Inflammatory macrophage (primary cell): ENCODE measurements at regions not wholly inside any gene's neighbourhood (a gene's known extent, or its start where the extent isn't known, plus 50 kb on each side); places are given as distances from the start of the nearest gene placed in this dataset.

Experiments used
- DNase-seq, 2 donors: peaks; one replicate each; pipeline ENCODE4 v3.0.0-alpha.2; 2020 to 2022

DNA sequence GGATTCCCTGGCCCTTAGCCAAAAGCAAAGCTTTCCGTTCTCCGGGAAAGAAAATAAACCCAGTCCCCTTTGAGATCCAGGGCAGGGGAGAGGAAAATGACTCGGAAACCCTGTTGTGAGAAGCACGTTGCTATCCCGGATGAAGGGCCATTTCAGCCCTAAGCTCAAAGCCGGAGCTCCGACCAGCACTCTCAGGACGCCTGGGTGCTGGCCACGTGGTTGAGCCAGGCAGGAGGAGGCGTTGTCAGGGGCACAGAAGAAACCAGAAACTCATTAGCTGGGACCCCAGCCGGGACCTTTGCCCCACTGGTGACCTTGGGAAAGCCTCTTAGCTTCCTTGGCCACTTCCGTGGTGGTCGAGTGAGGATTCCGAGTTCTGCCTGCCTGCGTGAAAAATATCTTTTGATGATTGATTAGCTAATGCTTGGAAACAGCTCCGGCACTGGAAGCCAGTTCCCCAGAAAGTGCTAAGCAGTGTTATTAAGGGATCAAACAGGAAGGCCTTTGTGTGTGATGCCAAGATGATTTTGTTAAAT lies 57.6 kb upstream of the FZD10 start:
- DNase-seq = no peak

DNA sequence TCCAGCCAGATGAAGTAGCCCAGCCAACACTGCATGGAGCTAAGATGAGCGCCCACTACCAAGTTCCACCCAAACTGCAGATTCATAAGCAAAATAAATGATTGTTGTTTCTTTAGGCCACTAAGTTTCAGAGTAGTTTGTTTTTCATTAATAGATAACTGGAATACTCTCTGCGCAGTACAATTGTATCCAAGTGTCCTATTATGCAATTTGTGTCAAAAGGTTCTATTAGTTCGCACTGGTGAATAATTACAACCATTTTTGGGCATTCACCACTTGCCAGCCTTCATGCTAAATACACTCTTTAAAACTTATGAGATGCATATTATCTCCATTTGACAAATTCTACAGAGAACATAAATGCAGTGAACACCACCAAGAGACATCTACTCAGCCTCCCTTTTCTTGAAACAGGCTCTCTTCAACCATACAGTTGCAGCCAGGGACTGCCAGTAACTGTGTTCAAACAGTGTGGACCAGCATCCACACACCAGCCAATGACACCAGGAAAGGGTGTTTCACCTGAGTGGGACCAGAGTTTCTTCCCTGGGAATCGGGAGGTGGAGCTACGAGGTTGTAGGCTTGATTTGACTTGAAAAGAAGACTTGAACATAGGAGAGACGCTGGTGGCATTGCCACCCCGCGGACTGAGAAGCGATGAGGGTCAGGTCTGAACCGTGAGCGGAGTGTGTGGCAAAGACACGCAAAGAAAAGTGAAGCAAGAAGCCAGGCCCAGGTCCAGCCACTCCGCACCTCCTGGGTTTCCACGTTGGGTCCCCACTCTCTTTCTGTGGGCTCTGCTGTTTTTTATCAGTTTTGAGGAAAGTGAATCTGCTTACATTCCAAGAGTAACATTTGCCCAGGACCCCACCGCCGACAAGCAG lies 53.0 kb upstream of the FZD10 start:
- DNase-seq = no peak

DNA sequence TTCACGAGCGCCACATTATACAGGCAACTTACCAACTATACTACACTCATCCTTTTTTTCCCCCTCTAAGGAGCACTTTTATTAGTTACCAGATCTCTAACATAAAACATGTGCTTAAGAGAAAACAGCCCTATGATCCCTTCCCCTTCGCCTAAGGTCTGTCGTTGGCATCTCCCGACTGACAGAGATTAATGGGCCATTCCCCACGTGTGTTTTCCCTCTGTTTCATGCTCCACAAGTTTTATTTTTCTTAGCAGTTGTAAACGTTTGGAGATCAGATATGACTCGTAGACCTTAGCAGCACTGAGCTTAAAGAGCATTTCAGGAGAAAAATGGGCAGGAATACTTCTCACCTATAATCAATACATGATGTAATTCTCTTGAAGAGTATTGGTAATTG lies 51.4 kb upstream of the FZD10 start:
- DNase-seq = no peak

DNA sequence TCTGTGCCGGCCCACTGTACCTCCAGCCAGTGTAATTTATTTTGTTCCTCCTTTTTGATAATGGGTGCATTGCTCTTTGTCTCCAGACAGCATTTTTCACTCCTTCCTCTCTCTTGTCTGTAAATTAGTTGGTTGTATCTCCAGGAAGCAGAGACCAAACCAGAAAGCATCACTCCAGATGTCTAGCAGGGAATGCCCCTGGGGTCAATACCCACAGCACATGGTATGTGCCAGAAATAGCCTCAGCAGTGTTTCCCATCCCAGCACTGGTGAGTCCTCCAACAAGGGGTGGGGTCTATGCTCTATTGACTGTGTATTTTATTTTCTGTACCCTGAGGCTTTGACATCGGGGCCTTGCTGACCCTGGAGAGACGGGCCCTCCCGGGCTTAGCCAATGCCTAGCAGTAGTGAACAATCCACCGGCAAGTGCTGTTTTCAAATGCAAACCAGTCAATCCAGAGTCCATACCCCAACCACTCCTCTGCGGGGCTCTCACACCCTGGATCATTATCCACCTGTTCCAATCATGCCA lies 50.2 kb upstream of the FZD10 start:
- no peak for DNase-seq
